Gastroesophageal sphincter (tissue), 4 donors: ENCODE measurements at regions not wholly inside any gene's neighbourhood (a gene's known extent, or its start where the extent isn't known, plus 50 kb on each side); places are given as distances from the start of the nearest gene placed in this dataset.

ENCODE experiments used
- ATAC-seq: fragments of 150-250 bp; one replicate; pipeline ENCODE4 v1.9.1; 2016; ENCODE audit warnings: mild to moderate bottlenecking, moderate library complexity
- H3K27ac ChIP-seq, 4 donors: fragments of 200-600 bp; sonication (generic) in 3 of 4; 1 replicate in 3 of 4; 2 replicates in 1 of 4; pipeline ENCODE4 v1.5.1; 2016 to 2019
- H3K27me3 ChIP-seq: fragments of 200-600 bp; sonication (generic); one replicate; pipeline ENCODE4 v1.5.1; 2019
- H3K36me3 ChIP-seq, 2 donors: fragments of 200-600 bp; sonication (generic); one replicate each; pipeline ENCODE4 v1.5.1; 2019; ENCODE audit warnings: control low read depth in 1 of 2
- H3K4me1 ChIP-seq, 3 donors: fragments of 200-600 bp; sonication (generic); 1 replicate in 2 of 3; 2 replicates in 1 of 3; pipeline ENCODE4 v1.5.1; 2016 to 2019; ENCODE audit warnings: control low read depth in 2 of 3
- H3K4me3 ChIP-seq, 2 donors: fragments of 200-600 bp; sonication (generic); one replicate each; pipeline ENCODE4 v1.5.1; 2019; ENCODE audit warnings: mild to moderate bottlenecking in 1 of 2, moderate library complexity in 1 of 2
- H3K9me3 ChIP-seq, 3 donors: fragments of 200-600 bp; sonication (generic); one replicate each; pipeline ENCODE4 v1.5.1; 2017 to 2019; ENCODE audit warnings: control low read depth in 2 of 3
- EP300 ChIP-seq: sonication (generic); formaldehyde crosslinking; IDR thresholded peaks from one replicate; pipeline ENCODE4 v1.6.1; 2017; ENCODE audit warnings: antibody characterized with exemption, mild to moderate bottlenecking
- POLR2A ChIP-seq, 2 donors: fragments of 450-650 bp; IDR thresholded peaks; one replicate each; pipeline ENCODE4 v1.6.1; 2017; ENCODE audit warnings: antibody characterized with exemption in 2 of 2, mild to moderate bottlenecking in 2 of 2, moderate library complexity in 1 of 2
- POLR2AphosphoS5 ChIP-seq: sonication (generic); formaldehyde crosslinking; IDR thresholded peaks from one replicate; pipeline ENCODE4 v1.6.1; 2017; ENCODE audit warnings: antibody characterized with exemption
- WGBS, 2 donors: methylation state at CpG; one replicate each; pipeline ENCODE4 v1.1.5; 2018; ENCODE audit warnings: low coverage in 1 of 2; 5-methylcytosine and 5-hydroxymethylcytosine counted together
- TF ChIP-seq, protein P1 (sequence below), 4 experiments: fragments of 200-600 bp in 2 of 4; fragments of 450-650 bp in 2 of 4; sonication (generic) in 1 of 4; IDR thresholded peaks; one replicate each; pipeline ENCODE4 v1.5.1; 2017 to 2019; ENCODE audit warnings: antibody characterized with exemption in 4 of 4, mild to moderate bottlenecking in 2 of 4, moderate library complexity in 2 of 4

GRCh38 chr11:70490208-70490607 lies 91.9 kb downstream of the CTTN start:
- no peak for ATAC-seq
- TF ChIP-seq POLR2AphosphoS5 (no peak), EP300 (no peak), POLR2A (IDR thresholded peaks at IDR 0.05) (no peak)
- TF ChIP-seq, protein P1, sequence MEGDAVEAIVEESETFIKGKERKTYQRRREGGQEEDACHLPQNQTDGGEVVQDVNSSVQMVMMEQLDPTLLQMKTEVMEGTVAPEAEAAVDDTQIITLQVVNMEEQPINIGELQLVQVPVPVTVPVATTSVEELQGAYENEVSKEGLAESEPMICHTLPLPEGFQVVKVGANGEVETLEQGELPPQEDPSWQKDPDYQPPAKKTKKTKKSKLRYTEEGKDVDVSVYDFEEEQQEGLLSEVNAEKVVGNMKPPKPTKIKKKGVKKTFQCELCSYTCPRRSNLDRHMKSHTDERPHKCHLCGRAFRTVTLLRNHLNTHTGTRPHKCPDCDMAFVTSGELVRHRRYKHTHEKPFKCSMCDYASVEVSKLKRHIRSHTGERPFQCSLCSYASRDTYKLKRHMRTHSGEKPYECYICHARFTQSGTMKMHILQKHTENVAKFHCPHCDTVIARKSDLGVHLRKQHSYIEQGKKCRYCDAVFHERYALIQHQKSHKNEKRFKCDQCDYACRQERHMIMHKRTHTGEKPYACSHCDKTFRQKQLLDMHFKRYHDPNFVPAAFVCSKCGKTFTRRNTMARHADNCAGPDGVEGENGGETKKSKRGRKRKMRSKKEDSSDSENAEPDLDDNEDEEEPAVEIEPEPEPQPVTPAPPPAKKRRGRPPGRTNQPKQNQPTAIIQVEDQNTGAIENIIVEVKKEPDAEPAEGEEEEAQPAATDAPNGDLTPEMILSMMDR (IDR thresholded peaks at IDR 0.05), result no peak

GRCh38 chr11:70490723-70491558 lies 92.6 kb downstream of the CTTN start:
- no peak for ATAC-seq
- Histone ChIP-seq H3K4me3 (no peak overlapping the region), H3K27ac (no peak overlapping the region), H3K27me3 (no peaks in the 10 kb centered on the region), H3K4me1 (no peaks in the 10 kb centered on the region), H3K9me3 (peaks cover 0 to 25% (median 0%) of the 10 kb centered on the region in 3 donors), H3K36me3 (peaks cover 0 to 39% of the 10 kb centered on the region in 2 donors)
- TF ChIP-seq POLR2AphosphoS5, result no peak
- no peak for TF ChIP-seq POLR2A (IDR thresholded peaks at IDR 0.05)
- no peak for TF ChIP-seq EP300
- TF ChIP-seq, protein P1 (IDR thresholded peaks at IDR 0.05), result no peak
- 83 to 93% methylated on average over 1 to 3 of the region's 8 CpGs for WGBS, 2 donors

More at GRCh38 chr11:70490208-70490607, 91.9 kb downstream of the CTTN start:
- H3K27me3 ChIP-seq, result no peaks in the 10 kb centered on the region
- WGBS, 2 donors, result 100% methylated on average over 1 of the region's 13 CpGs; no CpG with 5 or more reads in 1 of the 2 donors
- H3K4me1 ChIP-seq, result no peaks in the 10 kb centered on the region
- peaks cover 0 to 25% (median 0%) of the 10 kb centered on the region in 3 donors for H3K9me3 ChIP-seq
- H3K27ac ChIP-seq, result no peak overlapping the region
- peaks cover 0 to 43% of the 10 kb centered on the region in 2 donors for H3K36me3 ChIP-seq
- H3K4me3 ChIP-seq, result no peak overlapping the region

DNA sequence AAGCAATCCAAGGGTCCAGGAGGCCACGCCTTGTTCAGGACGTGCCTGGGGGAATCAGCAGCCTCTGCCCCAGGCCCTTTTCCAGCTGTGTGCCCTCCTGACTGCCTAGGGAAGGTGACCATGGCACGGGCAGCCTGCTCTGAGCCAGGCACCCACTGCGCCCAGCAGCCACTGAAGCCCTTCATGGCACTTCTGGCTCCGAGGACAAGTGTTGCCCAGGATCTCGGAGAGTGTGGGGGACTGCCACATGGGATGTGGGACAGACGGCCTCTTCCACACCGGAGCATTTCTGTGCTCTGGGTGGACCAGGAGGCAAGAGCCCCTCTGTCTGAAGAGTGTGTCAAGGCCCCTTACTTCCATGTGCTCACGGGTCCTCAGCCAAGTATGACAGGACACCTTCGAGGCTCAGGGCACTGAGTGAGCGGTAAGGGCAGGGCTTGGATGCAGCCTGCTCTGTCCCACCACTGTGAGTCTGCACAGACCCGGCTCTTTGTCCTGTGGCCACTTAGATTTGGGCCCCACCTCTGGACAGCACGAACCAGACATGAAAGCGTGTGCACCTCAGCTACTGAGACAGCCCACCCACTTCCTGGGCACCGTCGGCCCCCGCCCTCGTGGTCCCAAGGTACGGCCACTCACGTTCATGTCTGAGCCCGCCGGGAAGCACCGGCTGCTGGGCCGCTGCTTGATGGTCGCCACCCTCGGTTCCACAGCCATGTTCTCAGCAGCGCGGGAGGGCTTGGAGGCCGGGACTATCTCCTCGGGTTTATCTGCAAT lies 93.6 kb downstream of the CTTN start:
- Histone ChIP-seq H3K27ac (no peak overlapping the region), H3K9me3 (peaks cover 0 to 25% (median 0%) of the 10 kb centered on the region in 3 donors), H3K27me3 (no peaks in the 10 kb centered on the region), H3K4me3 (no peak overlapping the region), H3K4me1 (no peaks in the 10 kb centered on the region), H3K36me3 (peaks cover 0 to 30% of the 10 kb centered on the region in 2 donors)
- TF ChIP-seq, protein P1 (IDR thresholded peaks at IDR 0.05), result no peak
- no peak for TF ChIP-seq EP300
- TF ChIP-seq POLR2AphosphoS5, result no peak
- no peak for TF ChIP-seq POLR2A (IDR thresholded peaks at IDR 0.05)
- 89 to 95% methylated on average over 4 to 10 of the region's 30 CpGs for WGBS, 2 donors
- ATAC-seq, result no peak

DNA sequence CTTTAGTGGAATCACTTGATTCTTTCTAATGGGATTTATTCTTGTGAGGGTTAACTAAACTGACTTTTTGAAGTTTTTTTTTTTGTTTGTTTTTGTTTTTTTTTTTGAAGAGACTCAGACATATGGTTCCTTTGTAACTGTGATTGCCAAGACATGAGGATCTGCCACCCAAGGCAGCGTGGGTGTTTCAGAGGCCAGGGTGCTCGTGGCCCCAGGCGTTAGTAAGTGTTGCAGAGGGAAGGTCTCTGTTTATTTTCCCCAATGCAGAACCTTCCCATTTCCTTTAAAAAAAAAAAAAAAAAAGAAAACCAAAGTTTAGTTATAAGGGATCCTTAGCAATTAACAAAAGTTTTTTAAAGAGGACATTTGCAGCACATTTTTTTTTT lies 94.8 kb downstream of the CTTN start:
- no peak overlapping the region for H3K4me3 ChIP-seq
- H3K27me3 ChIP-seq, result no peaks in the 10 kb centered on the region
- no peaks in the 10 kb centered on the region for H3K4me1 ChIP-seq
- no peak for ATAC-seq
- peaks cover 0 to 25% (median 0%) of the 10 kb centered on the region in 3 donors for H3K9me3 ChIP-seq
- WGBS, 2 donors, result 55 to 58% methylated on average over 2 of the region's 3 CpGs
- H3K36me3 ChIP-seq, result peaks cover 0 to 21% of the 10 kb centered on the region in 2 donors
- H3K27ac ChIP-seq, result no peak overlapping the region
- TF ChIP-seq, protein P1 (IDR thresholded peaks at IDR 0.05), result no peak
- TF ChIP-seq EP300 (no peak), POLR2A (IDR thresholded peaks at IDR 0.05) (no peak), POLR2AphosphoS5 (no peak)
